IPS DF 6.9 (cell line): ENCODE measurements at regions not wholly inside any gene's neighbourhood (a gene's known extent, or its start where the extent isn't known, plus 50 kb on each side); places are given as distances from the start of the nearest gene placed in this dataset.

Experiments used
- DNase-seq: peaks from one replicate; pipeline ENCODE4 v3.0.0-alpha.2; 2013; ENCODE audit warnings: low read depth, low spot score
- H3K27ac ChIP-seq: one replicate; pipeline ENCODE4 v1.5.1; 2013; ENCODE audit warnings: low read length, control low read depth
- H3K27me3 ChIP-seq: 2 replicates; pipeline ENCODE4 v1.6.1; 2013; ENCODE audit warnings: mild to moderate bottlenecking, low read length; ENCODE audit not compliant: control insufficient read depth, insufficient read depth
- H3K36me3 ChIP-seq: 2 replicates; pipeline ENCODE4 v1.6.1; 2013; ENCODE audit warnings: low read length; ENCODE audit not compliant: control insufficient read depth, insufficient read depth
- H3K4me1 ChIP-seq: 2 replicates; pipeline ENCODE4 v1.6.1; 2013; ENCODE audit warnings: low read length; ENCODE audit not compliant: control insufficient read depth, insufficient read depth
- H3K4me3 ChIP-seq: 2 replicates; pipeline ENCODE4 v1.5.1; 2013; ENCODE audit warnings: mild to moderate bottlenecking, low read length
- H3K9me3 ChIP-seq: 2 replicates; pipeline ENCODE4 v1.6.1; 2013; ENCODE audit warnings: low read length, inconsistent platforms; ENCODE audit not compliant: control insufficient read depth, insufficient read depth
- WGBS: extraction: QIAGEN DNeasy Blood & Tissue Kit; methylation state at CpG from one replicate; pipeline ENCODE4 v1.1.7; 2013; ENCODE audit warnings: mixed read lengths, missing lambda C conversion rate; ENCODE audit not compliant: insufficient read length, insufficient coverage; 5-methylcytosine and 5-hydroxymethylcytosine counted together

DNA sequence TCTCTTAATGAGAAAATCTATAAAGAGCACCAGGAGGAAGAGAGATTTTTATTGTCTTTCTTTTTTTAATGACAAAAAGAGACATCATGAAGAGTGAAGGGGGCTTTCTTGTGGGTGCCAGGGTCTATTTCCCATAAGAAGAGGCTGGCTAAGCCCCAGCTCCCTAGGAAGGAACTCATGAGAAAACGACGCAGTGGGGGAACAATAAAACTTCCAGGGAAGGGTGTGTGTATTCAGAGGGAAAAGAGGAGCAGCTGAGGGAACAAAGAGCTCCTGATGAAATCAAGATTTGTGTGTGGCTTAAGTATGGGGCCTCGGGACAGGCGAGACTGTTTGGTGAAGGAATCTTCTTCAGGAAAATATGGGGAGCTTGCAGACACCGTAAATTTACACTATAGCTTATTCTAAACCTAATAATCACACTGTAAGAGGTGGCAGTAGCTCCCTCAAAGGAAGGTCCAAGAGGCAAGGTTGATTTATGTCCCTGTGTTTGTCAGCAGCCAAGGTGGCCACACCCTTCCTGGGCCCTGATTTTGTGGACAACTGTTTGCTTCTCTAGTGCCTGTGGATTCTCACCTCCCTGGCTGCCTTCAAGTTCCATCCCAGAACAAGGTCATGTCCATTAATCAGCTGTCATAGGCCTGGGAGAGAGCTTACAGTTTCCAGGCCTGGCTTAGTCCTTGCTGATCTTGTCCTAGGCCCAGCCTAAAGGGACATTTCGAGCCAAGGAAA is 615.7 kb downstream of the INSC start:
- no peaks in the 10 kb centered on the region for H3K9me3 ChIP-seq
- no peaks in the 10 kb centered on the region for H3K36me3 ChIP-seq
- DNase-seq = no peak
- H3K27me3 ChIP-seq = no peaks in the 10 kb centered on the region
- no peak overlapping the region for H3K4me3 ChIP-seq
- no CpG with 5 or more reads among the region's 6 CpGs for WGBS
- no peaks in the 10 kb centered on the region for H3K4me1 ChIP-seq
- no peak overlapping the region for H3K27ac ChIP-seq

DNA sequence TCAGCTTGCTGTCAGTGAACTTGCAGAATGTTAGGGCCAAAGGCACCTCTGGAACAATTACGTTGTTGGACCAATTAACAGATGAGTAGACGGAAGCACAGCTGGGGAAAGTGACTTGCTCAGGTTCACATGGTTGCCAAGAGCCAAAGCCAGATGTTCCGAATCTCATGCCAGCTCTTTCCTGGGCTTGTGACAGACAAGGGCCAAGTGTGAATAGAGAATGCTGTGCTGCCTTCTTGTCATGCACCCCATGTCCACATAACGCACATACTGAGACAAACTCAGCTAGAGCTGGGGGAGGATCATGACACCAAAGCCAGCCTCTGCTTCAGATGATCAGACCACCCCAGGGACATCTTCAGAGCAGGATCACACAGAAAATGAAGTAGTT is 616.3 kb downstream of the INSC start:
- Histone ChIP-seq H3K36me3 (no peaks in the 10 kb centered on the region), H3K27me3 (no peaks in the 10 kb centered on the region), H3K27ac (no peak overlapping the region), H3K4me1 (no peaks in the 10 kb centered on the region), H3K9me3 (no peaks in the 10 kb centered on the region), H3K4me3 (no peak overlapping the region)
- WGBS = no CpG with 5 or more reads among the region's 4 CpGs
- no peak for DNase-seq

GRCh38 chr11:15735706-15736105 is 620.6 kb downstream of the SOX6 start:
- DNase-seq = no peak
- no CpG with 5 or more reads among the region's 4 CpGs for WGBS
- Histone ChIP-seq H3K27me3 (no peaks in the 10 kb centered on the region), H3K36me3 (no peaks in the 10 kb centered on the region), H3K4me1 (no peaks in the 10 kb centered on the region), H3K4me3 (no peak overlapping the region), H3K9me3 (no peaks in the 10 kb centered on the region), H3K27ac (no peak overlapping the region)

GRCh38 chr11:15737320-15737719 is 619.0 kb downstream of the SOX6 start:
- no peak overlapping the region for H3K4me3 ChIP-seq
- no peaks in the 10 kb centered on the region for H3K36me3 ChIP-seq
- no peak for DNase-seq
- H3K9me3 ChIP-seq = no peaks in the 10 kb centered on the region
- no peaks in the 10 kb centered on the region for H3K27me3 ChIP-seq
- H3K27ac ChIP-seq = no peak overlapping the region
- no peaks in the 10 kb centered on the region for H3K4me1 ChIP-seq

GRCh38 chr11:15738931-15739330 is 617.4 kb downstream of the SOX6 start:
- Histone ChIP-seq H3K4me1 (no peaks in the 10 kb centered on the region), H3K4me3 (no peak overlapping the region), H3K36me3 (no peaks in the 10 kb centered on the region), H3K9me3 (no peaks in the 10 kb centered on the region), H3K27ac (no peak overlapping the region), H3K27me3 (no peaks in the 10 kb centered on the region)
- DNase-seq = no peak
- WGBS = no CpG with 5 or more reads among the region's 5 CpGs

DNA sequence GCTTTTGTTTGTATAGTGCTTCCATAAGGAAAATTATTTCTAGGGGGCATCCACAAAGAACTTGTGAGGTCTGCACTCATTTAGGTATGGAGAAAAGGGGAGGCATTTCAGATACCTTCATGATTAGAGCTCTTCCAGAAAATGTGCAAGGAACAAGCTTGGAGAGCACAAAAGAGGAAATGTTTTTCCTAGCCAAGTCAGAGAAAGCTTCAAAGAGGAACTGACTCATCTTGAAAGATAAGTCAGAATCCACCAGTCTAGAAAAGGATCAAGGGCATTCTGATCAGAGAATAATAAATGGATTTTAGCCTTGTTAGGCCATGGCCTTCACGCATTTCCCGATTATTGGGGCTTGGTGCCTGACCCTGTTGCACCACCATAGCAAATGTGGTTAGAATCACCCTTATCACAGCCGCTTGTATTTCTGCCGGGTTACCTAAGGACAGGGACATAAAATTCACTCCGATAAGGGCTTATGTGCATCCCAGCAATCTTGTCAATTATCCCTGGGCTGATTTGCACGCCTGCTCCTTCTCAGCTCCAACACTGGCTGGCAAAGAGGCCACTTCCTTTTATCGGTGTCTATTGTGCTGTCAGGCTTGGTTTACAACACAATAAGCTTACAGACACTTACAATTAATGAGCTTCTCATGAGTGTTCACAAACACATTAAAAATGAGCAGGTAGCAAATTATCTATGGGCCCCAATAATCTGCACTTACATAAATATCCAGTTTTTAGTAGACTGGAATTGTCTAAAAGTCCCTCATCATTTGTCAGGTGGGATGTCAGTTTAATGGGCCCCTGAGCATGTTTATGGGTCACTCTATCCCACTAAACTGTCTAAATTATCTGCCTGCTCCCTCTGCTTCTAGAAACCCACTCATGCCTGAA is 613.5 kb downstream of the SOX6 start:
- no CpG with 5 or more reads among the region's 7 CpGs for WGBS
- Histone ChIP-seq H3K4me1 (no peaks in the 10 kb centered on the region), H3K27me3 (no peaks in the 10 kb centered on the region), H3K27ac (no peak overlapping the region), H3K9me3 (no peaks in the 10 kb centered on the region), H3K4me3 (no peak overlapping the region), H3K36me3 (no peaks in the 10 kb centered on the region)
- DNase-seq = no peak

DNA sequence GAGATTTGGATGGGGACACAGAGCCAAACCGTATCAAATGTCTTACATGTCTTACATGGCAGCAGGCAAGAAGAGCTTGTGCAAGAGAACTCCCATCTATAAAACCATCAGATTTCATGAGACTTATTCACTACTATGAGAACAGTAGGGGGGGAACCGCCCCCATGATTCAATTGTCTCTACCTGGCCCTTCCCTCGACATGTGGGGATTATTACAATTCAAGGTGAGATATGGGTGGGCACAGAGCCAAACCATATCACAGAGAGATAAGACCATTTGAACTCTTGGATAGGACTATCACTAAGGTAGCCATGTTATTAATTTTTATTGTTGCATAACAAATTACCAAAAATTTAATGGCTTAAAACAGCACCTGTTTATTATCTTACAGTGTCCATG is 611.7 kb downstream of the SOX6 start:
- WGBS = no CpG with 5 or more reads among the region's 3 CpGs
- DNase-seq = no peak
- no peaks in the 10 kb centered on the region for H3K36me3 ChIP-seq
- no peaks in the 10 kb centered on the region for H3K4me1 ChIP-seq
- no peak overlapping the region for H3K4me3 ChIP-seq
- H3K27me3 ChIP-seq = no peaks in the 10 kb centered on the region
- H3K27ac ChIP-seq = no peak overlapping the region
- no peaks in the 10 kb centered on the region for H3K9me3 ChIP-seq

DNA sequence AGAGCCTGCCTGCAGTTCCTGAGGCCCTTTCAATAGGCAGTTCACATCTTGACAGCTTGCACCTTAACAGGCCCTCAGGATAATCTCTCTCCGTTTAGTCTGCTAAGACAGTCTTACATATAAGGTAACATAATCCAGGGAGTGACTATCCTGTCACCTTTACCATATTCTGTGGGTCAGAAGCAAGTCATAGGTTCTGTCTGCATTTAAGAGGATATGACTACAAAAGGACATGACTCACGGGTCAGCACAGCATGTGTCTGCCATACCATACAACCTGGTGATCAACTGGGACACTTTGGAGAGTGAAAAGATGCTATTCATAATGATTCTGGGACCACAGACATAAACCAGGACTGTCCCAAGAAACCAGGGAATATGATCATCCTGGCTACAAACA is 611.1 kb downstream of the SOX6 start:
- no CpG with 5 or more reads among the region's 2 CpGs for WGBS
- Histone ChIP-seq H3K4me3 (no peak overlapping the region), H3K9me3 (no peaks in the 10 kb centered on the region), H3K27me3 (no peaks in the 10 kb centered on the region), H3K36me3 (no peaks in the 10 kb centered on the region), H3K4me1 (no peaks in the 10 kb centered on the region), H3K27ac (no peak overlapping the region)
- DNase-seq = no peak

DNA sequence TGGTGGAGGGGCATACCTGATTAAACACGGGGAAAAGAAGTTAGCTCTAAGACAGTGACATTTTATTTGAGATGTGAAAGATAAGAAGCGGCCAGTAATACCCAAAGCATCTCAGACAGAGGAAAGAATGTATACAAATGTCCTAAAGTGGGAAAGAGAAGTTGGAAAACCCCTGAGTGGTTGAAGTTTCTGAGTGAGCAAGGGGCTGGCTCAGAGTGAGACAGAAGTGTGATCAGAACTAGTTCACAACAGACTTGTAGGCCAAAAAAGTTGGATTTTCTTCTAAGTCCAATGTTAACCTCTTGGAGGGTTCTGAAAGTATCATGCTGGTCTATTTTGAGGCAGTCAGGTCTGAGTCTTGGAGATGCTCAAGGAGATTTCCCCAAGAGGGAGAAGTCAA is 608.7 kb downstream of the SOX6 start:
- Histone ChIP-seq H3K9me3 (no peaks in the 10 kb centered on the region), H3K27me3 (no peaks in the 10 kb centered on the region), H3K4me3 (no peak overlapping the region), H3K4me1 (no peaks in the 10 kb centered on the region), H3K36me3 (no peaks in the 10 kb centered on the region), H3K27ac (no peak overlapping the region)
- no CpG with 5 or more reads among the region's 2 CpGs for WGBS
- DNase-seq = no peak

DNA sequence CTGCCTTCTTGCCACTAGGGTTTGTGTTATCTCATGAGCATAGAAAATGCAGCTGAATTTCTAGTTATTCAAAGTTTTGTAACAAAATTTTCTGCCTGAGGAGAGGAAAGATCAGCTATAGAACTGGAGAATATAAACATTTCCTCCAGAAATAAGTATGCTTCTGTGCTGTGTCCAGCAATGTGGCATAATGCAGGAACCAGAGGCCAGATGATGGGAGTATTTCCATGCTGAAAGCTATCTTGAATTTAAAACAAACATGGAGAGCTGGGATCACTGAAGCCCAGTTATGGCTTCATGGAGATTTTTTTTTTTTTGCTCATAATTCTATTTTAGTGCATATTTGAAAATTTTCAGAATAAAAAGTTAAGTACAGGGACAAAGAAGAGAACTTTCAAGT is 608.2 kb downstream of the SOX6 start:
- Histone ChIP-seq H3K27ac (no peak overlapping the region), H3K27me3 (no peaks in the 10 kb centered on the region), H3K4me3 (no peak overlapping the region), H3K36me3 (no peaks in the 10 kb centered on the region), H3K9me3 (no peaks in the 10 kb centered on the region), H3K4me1 (no peaks in the 10 kb centered on the region)
- DNase-seq = no peak

DNA sequence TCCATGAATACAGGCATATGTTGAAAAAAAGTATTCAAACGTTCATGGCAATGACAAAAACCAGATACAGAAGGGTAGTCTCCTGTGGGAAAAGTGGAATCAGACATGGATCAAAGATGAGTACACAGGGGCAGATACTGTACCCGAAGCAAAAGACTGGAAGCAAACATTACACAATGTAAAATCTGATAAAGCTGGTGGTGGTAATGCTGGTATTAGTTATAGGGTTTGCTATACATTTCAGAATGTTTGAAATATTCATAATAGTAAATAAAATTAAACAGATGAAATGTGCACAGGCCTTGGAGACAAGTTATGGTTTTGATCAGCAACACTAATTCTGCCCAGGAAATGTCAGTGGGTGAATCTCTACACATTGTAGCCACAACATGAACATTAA is 607.6 kb downstream of the SOX6 start:
- Histone ChIP-seq H3K36me3 (no peaks in the 10 kb centered on the region), H3K27ac (no peak overlapping the region), H3K27me3 (no peaks in the 10 kb centered on the region), H3K4me3 (no peak overlapping the region), H3K4me1 (no peaks in the 10 kb centered on the region), H3K9me3 (no peaks in the 10 kb centered on the region)
- DNase-seq = no peak
- WGBS = no CpG with 5 or more reads among the region's 2 CpGs
